HEK293 (cell line): ENCODE measurements at regions not wholly inside any gene's neighbourhood (a gene's known extent, or its start where the extent isn't known, plus 50 kb on each side); places are given as distances from the start of the nearest gene placed in this dataset.

ENCODE experiments used
- CTCF ChIA-PET: fragments of 350-600 bp; formaldehyde crosslinking; extraction: SDS; loops from one replicate; lab custom pipeline; 2021; ENCODE audit warnings: antibody characterized with exemption; lab: Yijun Ruan, JAX
- POLR2A ChIA-PET: fragments of 300-600 bp; formaldehyde crosslinking; extraction: SDS; loops from one replicate; lab custom pipeline; 2020; ENCODE audit warnings: antibody characterized with exemption, inconsistent platforms; lab: Yijun Ruan, JAX
- H3K27ac ChIP-seq: fragments of 200-500 bp; sonication (Bioruptor generic); 2 replicates; pipeline ENCODE4 v1.5.1; 2014; ENCODE audit warnings: low read depth, low read length, control low read depth, inconsistent platforms; ENCODE audit errors: extremely low read depth
- H3K36me3 ChIP-seq, 2 experiments: fragments of 200-500 bp in 1 of 2; sonication (Bioruptor generic) in 1 of 2; 1 replicate in 1 of 2; 2 replicates in 1 of 2; pipeline ENCODE4 v1.5.1; 2014 to 2017; ENCODE audit warnings: inconsistent platforms in 2 of 2, low read length in 2 of 2; ENCODE audit not compliant: control insufficient read depth in 2 of 2, insufficient read depth in 1 of 2
- H3K4me1 ChIP-seq: fragments of 200-500 bp; sonication (Bioruptor generic); 2 replicates; pipeline ENCODE4 v1.5.1; 2014; ENCODE audit warnings: mild to moderate bottlenecking, low read length, inconsistent platforms; ENCODE audit not compliant: control insufficient read depth, insufficient read depth
- H3K4me3 ChIP-seq: 2 replicates; pipeline ENCODE4 v1.5.1; 2011; ENCODE audit warnings: low read depth, mild to moderate bottlenecking, control low read depth, low read length, moderate library complexity
- H3K9me3 ChIP-seq: fragments of 200-500 bp; sonication (Bioruptor generic); 2 replicates; pipeline ENCODE4 v1.5.1; 2014; ENCODE audit warnings: low read depth, low read length, inconsistent platforms; ENCODE audit not compliant: control insufficient read depth, insufficient read depth
- ATF2 ChIP-seq: fragments of 450-650 bp; formaldehyde crosslinking; IDR thresholded peaks from 2 replicates; pipeline ENCODE4 v1.5.1; 2016; ENCODE audit warnings: missing biosample characterization, missing genetic modification characterization, low read depth
- EGR2 ChIP-seq: fragments of 450-650 bp; formaldehyde crosslinking; IDR thresholded peaks from 2 replicates; pipeline ENCODE4 v1.5.1; 2016; ENCODE audit warnings: low read depth, missing biosample characterization, missing genetic modification characterization
- KLF1 ChIP-seq: fragments of 450-650 bp; formaldehyde crosslinking; IDR thresholded peaks from 2 replicates; pipeline ENCODE4 v1.5.1; 2016; ENCODE audit warnings: missing biosample characterization, missing genetic modification characterization
- SETDB1 ChIP-seq: IDR thresholded peaks from one replicate; pipeline ENCODE4 v1.6.1; 2017; ENCODE audit warnings: mild to moderate bottlenecking, low read length, moderate library complexity, mixed read lengths; ENCODE audit not compliant: insufficient read length
- ZBTB7A ChIP-seq: fragments of 450-650 bp; formaldehyde crosslinking; IDR thresholded peaks from 2 replicates; pipeline ENCODE4 v1.5.1; 2016; ENCODE audit warnings: low read depth, missing biosample characterization, missing genetic modification characterization
- ZFHX2 ChIP-seq: fragments of 450-650 bp; formaldehyde crosslinking; conservative IDR thresholded peaks from 2 replicates; pipeline ENCODE4 v1.5.1; 2016; ENCODE audit warnings: missing biosample characterization, missing genetic modification characterization
- ZNF114 ChIP-seq: fragments of 450-650 bp; formaldehyde crosslinking; IDR thresholded peaks from 2 replicates; pipeline ENCODE4 v1.5.0; 2017; ENCODE audit warnings: missing biosample characterization, missing genetic modification characterization
- ZNF121 ChIP-seq: fragments of 450-650 bp; formaldehyde crosslinking; IDR thresholded peaks from 2 replicates; pipeline ENCODE4 v1.5.1; 2016; ENCODE audit warnings: missing biosample characterization, missing genetic modification characterization
- ZNF184 ChIP-seq: fragments of 450-650 bp; IDR thresholded peaks from 2 replicates; pipeline ENCODE4 v1.5.1; 2018; ENCODE audit warnings: missing biosample characterization, mild to moderate bottlenecking, missing genetic modification characterization
- ZNF211 ChIP-seq: fragments of 450-650 bp; formaldehyde crosslinking; IDR thresholded peaks from 2 replicates; pipeline ENCODE4 v1.5.1; 2016; ENCODE audit warnings: low read depth, missing biosample characterization, missing genetic modification characterization
- ZNF24 ChIP-seq: fragments of 450-650 bp; formaldehyde crosslinking; IDR thresholded peaks from 2 replicates; pipeline ENCODE4 v1.5.1; 2016; ENCODE audit warnings: missing biosample characterization, missing genetic modification characterization
- ZNF266 ChIP-seq: fragments of 450-650 bp; formaldehyde crosslinking; IDR thresholded peaks from 2 replicates; pipeline ENCODE4 v1.5.1; 2016; ENCODE audit warnings: missing biosample characterization, missing genetic modification characterization, low read depth
- ZNF280C ChIP-seq: fragments of 450-650 bp; formaldehyde crosslinking; IDR thresholded peaks from 2 replicates; pipeline ENCODE4 v1.5.1; 2016; ENCODE audit warnings: missing biosample characterization, missing genetic modification characterization
- ZNF280D ChIP-seq: fragments of 450-650 bp; formaldehyde crosslinking; IDR thresholded peaks from 2 replicates; pipeline ENCODE4 v1.5.1; 2016; ENCODE audit warnings: missing biosample characterization, missing genetic modification characterization
- ZNF366 ChIP-seq: fragments of 450-650 bp; formaldehyde crosslinking; conservative IDR thresholded peaks from 2 replicates; pipeline ENCODE4 v1.5.1; 2016; ENCODE audit warnings: missing biosample characterization, missing genetic modification characterization
- ZNF37A ChIP-seq: fragments of 450-650 bp; IDR thresholded peaks from 2 replicates; pipeline ENCODE4 v1.5.1; 2018; ENCODE audit warnings: missing biosample characterization, missing genetic modification characterization
- ZNF423 ChIP-seq: fragments of 450-650 bp; formaldehyde crosslinking; IDR thresholded peaks from 2 replicates; pipeline ENCODE4 v1.5.1; 2016; ENCODE audit warnings: missing biosample characterization, missing genetic modification characterization
- ZNF488 ChIP-seq: fragments of 450-650 bp; formaldehyde crosslinking; IDR thresholded peaks from 2 replicates; pipeline ENCODE4 v1.5.1; 2016; ENCODE audit warnings: missing biosample characterization, missing genetic modification characterization
- ZNF549 ChIP-seq: fragments of 450-650 bp; IDR thresholded peaks from 2 replicates; pipeline ENCODE4 v1.5.1; 2018; ENCODE audit warnings: missing biosample characterization, missing genetic modification characterization, mild to moderate bottlenecking, inconsistent platforms, moderate library complexity
- ZNF558 ChIP-seq: fragments of 450-650 bp; formaldehyde crosslinking; IDR thresholded peaks from 2 replicates; pipeline ENCODE4 v1.5.1; 2016; ENCODE audit warnings: missing biosample characterization, missing genetic modification characterization
- ZNF560 ChIP-seq: fragments of 450-650 bp; formaldehyde crosslinking; IDR thresholded peaks from 2 replicates; pipeline ENCODE4 v1.5.1; 2017; ENCODE audit warnings: missing biosample characterization, missing genetic modification characterization, borderline replicate concordance

- no peaks in the 10 kb centered on the region for H3K4me1 ChIP-seq
- ChIA-PET CTCF (interaction anchor here (1.2 kb wide), 2 partner anchors 9 to 30 kb away, joined by 3 to 11 read pairs; no protein-coding TSS in a partner anchor), POLR2A (no interaction called here)
- peak; percentile 35 for TF ChIP-seq SETDB1
- no peak for TF ChIP-seq ZNF488
- TF ChIP-seq ZNF280D (tag by site-specific recombination) = peak; percentile 86; the same call in 1 of the 2 replicates
- no peaks in the 10 kb centered on the region for H3K36me3 ChIP-seq
- no peaks in the 10 kb centered on the region for H3K9me3 ChIP-seq
- H3K4me3 ChIP-seq = no peak overlapping the region
- H3K27ac ChIP-seq = no peak overlapping the region
Observed at GRCh38 chr6:1542764-1543163, 67.0 kb upstream of the FOXC1 start.

- Histone ChIP-seq H3K9me3 (no peaks in the 10 kb centered on the region), H3K27ac (no peak overlapping the region), H3K4me1 (no peaks in the 10 kb centered on the region), H3K4me3 (no peak overlapping the region), H3K36me3 (no peaks in the 10 kb centered on the region)
- TF ChIP-seq EGR2 (tag by site-specific recombination) (peak; percentile 96), ZNF211 (tag by site-specific recombination) (no peak), ZFHX2 (tag by site-specific recombination) (peak; percentile 51), ZNF366 (tag by site-specific recombination) (peak; percentile 68)
- POLR2A ChIA-PET = no interaction called here
- CTCF ChIA-PET = interaction anchor here (1.1 kb wide), 1 partner anchor 17 kb away, joined by 3 read pairs; no protein-coding TSS in a partner anchor
Observed at GRCh38 chr6:1544000-1544399, 65.7 kb upstream of the FOXC1 start.

- no peaks in the 10 kb centered on the region for H3K36me3 ChIP-seq
- H3K4me1 ChIP-seq = no peaks in the 10 kb centered on the region
- H3K9me3 ChIP-seq = no peaks in the 10 kb centered on the region
- H3K4me3 ChIP-seq = no peak overlapping the region
- no peak overlapping the region for H3K27ac ChIP-seq
- POLR2A ChIA-PET = no interaction called here
- no peak for TF ChIP-seq ZNF488
- no peak for TF ChIP-seq ATF2 (tag by site-specific recombination)
- TF ChIP-seq ZNF560 = no peak
- no peak for TF ChIP-seq ZNF266 (tag by site-specific recombination)
- no peak for TF ChIP-seq ZNF558 (tag by site-specific recombination)
- no peak for TF ChIP-seq ZNF280C
- TF ChIP-seq KLF1 (tag by site-specific recombination) = no peak
- TF ChIP-seq ZNF24 (tag by site-specific recombination) = no peak
- TF ChIP-seq ZNF423 (tag by site-specific recombination) = no peak
- TF ChIP-seq ZNF37A (tag by site-specific recombination) = no peak
- TF ChIP-seq ZNF114 (tag by site-specific recombination) = no peak
- no peak for TF ChIP-seq ZNF184 (tag by site-specific recombination)
- TF ChIP-seq ZNF549 = no peak
- TF ChIP-seq ZNF121 (tag by site-specific recombination) = no peak
- TF ChIP-seq ZBTB7A (tag by site-specific recombination) = no peak
- CTCF ChIA-PET = interaction anchor here (1.0 to 1.1 kb wide), 2 partner anchors 16 to 37 kb away, joined by 3 read pairs; no protein-coding TSS in a partner anchor
Observed at GRCh38 chr6:1544603-1545002, 65.1 kb upstream of the FOXC1 start.
